Adrenal gland (tissue), 9 donors: ENCODE measurements at regions not wholly inside any gene's neighbourhood (a gene's known extent, or its start where the extent isn't known, plus 50 kb on each side); places are given as distances from the start of the nearest gene placed in this dataset.

ENCODE experiments used
- DNase-seq, 7 donors: peaks; one replicate each; pipeline ENCODE4 v3.0.0-alpha.2; 2019 to 2020
- H3K27ac ChIP-seq, 5 donors: fragments of 200-600 bp; sonication (generic) in 4 of 5; 1 replicate in 3 of 5; 2 replicates in 2 of 5; pipeline versions ENCODE4 v1.5.1 to v1.8.0; 2016 to 2020; ENCODE audit warnings: mild to moderate bottlenecking in 1 of 5
- H3K27me3 ChIP-seq: fragments of 200-600 bp; 2 replicates; pipeline ENCODE4 v1.8.0; 2021
- H3K36me3 ChIP-seq, 2 donors: fragments of 200-600 bp; replicated peaks in 1 of 2; 1 replicate in 1 of 2; 2 replicates in 1 of 2; pipeline versions ENCODE4 v1.5.1 to v1.8.0; 2018 to 2022
- H3K4me1 ChIP-seq, 2 donors: fragments of 200-600 bp; replicated peaks in 1 of 2; 1 replicate in 1 of 2; 2 replicates in 1 of 2; pipeline versions ENCODE4 v1.5.1 to v1.8.0; 2018 to 2021
- H3K4me3 ChIP-seq, 4 donors: fragments of 200-600 bp; sonication (generic) in 3 of 4; one replicate each; pipeline ENCODE4 v1.5.1; 2016 to 2018
- H3K9me3 ChIP-seq, 3 donors: fragments of 200-600 bp; sonication (generic) in 1 of 3; replicated peaks in 1 of 3; 1 replicate in 2 of 3; 2 replicates in 1 of 3; pipeline versions ENCODE4 v1.5.1 to v1.8.0; 2016 to 2021
- CTCF ChIP-seq, 6 experiments: fragments of 450-650 bp in 4 of 6; fragments of 200-600 bp in 2 of 6; sonication (generic) in 1 of 6; IDR thresholded peaks; 1 replicate in 5 of 6; 2 replicates in 1 of 6; pipeline versions ENCODE4 v1.5.1 to v1.8.0; 2016 to 2021; ENCODE audit warnings: antibody characterized with exemption in 6 of 6, mild to moderate bottlenecking in 2 of 6, moderate library complexity in 1 of 6
- POLR2A ChIP-seq, 2 donors: fragments of 450-650 bp; IDR thresholded peaks; one replicate each; pipeline ENCODE4 v1.6.1; 2017; ENCODE audit warnings: antibody characterized with exemption in 2 of 2, mild to moderate bottlenecking in 2 of 2, moderate library complexity in 1 of 2
- WGBS, 4 donors: extraction: QIAGEN DNeasy Blood & Tissue Kit in 2 of 4; methylation state at CpG; one replicate each; pipeline versions ENCODE4 v1.1.5 to v1.1.7; 2013 to 2017; 5-methylcytosine and 5-hydroxymethylcytosine counted together
- intact Hi-C, 2 donors: fragments of 100-400 bp; cut with DNase I; formaldehyde crosslinking; loops; one replicate each; pipeline versions ENCODE4 v1.14.1 to v1.15.0; 2022 to 2023
- donor health status: healthy with polysubstance abuse.
- donor health status: Bipolar disorder and iron deficiency.
- donor health status: DM: yes; HTN: yes; CAD: no.
- donor health status: DM: no; HTN: no; CAD: no.
- donor health status: DM: no; HTN: no; CAD: no.

GRCh38 chr11:131275580-131275979 lies 94.8 kb upstream of the NTM start:
- no peak for DNase-seq
- no peak overlapping the region for H3K4me3 ChIP-seq
- intact Hi-C loops, result no loop called here
- no peaks in the 10 kb centered on the region for H3K36me3 ChIP-seq
- no peaks in the 10 kb centered on the region for H3K27me3 ChIP-seq
- H3K27ac ChIP-seq, result no peak overlapping the region
- WGBS, 4 donors, result 66 to 71% (median 68%) methylated on average over 9 of the region's 9 CpGs
- no peaks in the 10 kb centered on the region for H3K9me3 ChIP-seq
- H3K4me1 ChIP-seq, result no peaks in the 10 kb centered on the region
- TF ChIP-seq POLR2A (IDR thresholded peaks at IDR 0.05) (no peak), CTCF (IDR thresholded peaks at IDR 0.05) (no peak)

DNA sequence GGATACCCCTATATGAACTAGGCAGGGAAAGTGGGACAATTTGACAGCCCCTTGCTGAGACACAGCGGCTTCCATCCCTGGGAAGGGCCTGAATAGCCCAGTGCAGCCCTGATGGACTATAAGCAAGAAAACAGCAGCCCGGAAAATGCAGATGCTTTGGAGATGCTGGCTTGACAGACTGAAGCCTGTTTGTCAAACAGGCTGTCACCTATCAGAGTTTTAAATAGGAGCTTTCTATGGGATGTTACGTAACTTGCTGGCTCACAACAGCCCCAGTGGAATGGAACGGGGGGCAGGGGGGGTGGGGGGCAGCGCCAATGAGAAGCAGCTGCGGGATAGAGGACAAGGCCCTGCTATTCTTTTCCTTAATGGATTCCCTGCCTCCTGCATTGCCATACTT lies 91.9 kb upstream of the NTM start:
- 62 to 87% (median 85%) methylated on average over 5 to 6 of the region's 6 CpGs for WGBS, 4 donors
- TF ChIP-seq CTCF (IDR thresholded peaks at IDR 0.05) (no peak), POLR2A (IDR thresholded peaks at IDR 0.05) (no peak)

GRCh38 chr11:131279654-131280384 lies 90.6 kb upstream of the NTM start:
- H3K4me1 ChIP-seq, result no peaks in the 10 kb centered on the region
- H3K9me3 ChIP-seq, result no peaks in the 10 kb centered on the region
- intact Hi-C loops, result no loop called here
- no peaks in the 10 kb centered on the region for H3K36me3 ChIP-seq
- H3K27me3 ChIP-seq, result no peaks in the 10 kb centered on the region
- no peak for TF ChIP-seq CTCF (IDR thresholded peaks at IDR 0.05)
- TF ChIP-seq POLR2A (IDR thresholded peaks at IDR 0.05), result no peak
- H3K4me3 ChIP-seq, result no peak overlapping the region
- WGBS, 4 donors, result 80 to 92% (median 89%) methylated on average over 3 of the region's 3 CpGs
- DNase-seq, result no peak
- H3K27ac ChIP-seq, result no peak overlapping the region

More for the DNA sequence above, 91.9 kb upstream of the NTM start:
- no peak for DNase-seq
- Histone ChIP-seq H3K9me3 (no peaks in the 10 kb centered on the region), H3K36me3 (no peaks in the 10 kb centered on the region), H3K4me3 (no peak overlapping the region), H3K27me3 (no peaks in the 10 kb centered on the region), H3K4me1 (no peaks in the 10 kb centered on the region), H3K27ac (no peak overlapping the region)
- intact Hi-C loops, result no loop called here

GRCh38 chr11:131281316-131281715 lies 89.1 kb upstream of the NTM start:
- Histone ChIP-seq H3K4me3 (no peak overlapping the region), H3K4me1 (no peaks in the 10 kb centered on the region), H3K9me3 (no peaks in the 10 kb centered on the region), H3K27me3 (no peaks in the 10 kb centered on the region), H3K36me3 (no peaks in the 10 kb centered on the region), H3K27ac (no peak overlapping the region)
- TF ChIP-seq POLR2A (IDR thresholded peaks at IDR 0.05) (no peak), CTCF (IDR thresholded peaks at IDR 0.05) (no peak)
- DNase-seq, result no peak
- WGBS, 4 donors, result 81 to 93% (median 90%) methylated on average over 3 of the region's 3 CpGs
- intact Hi-C loops, result no loop called here
